WTC11 (cell line): ENCODE measurements at regions not wholly inside any gene's neighbourhood (a gene's known extent, or its start where the extent isn't known, plus 50 kb on each side); places are given as distances from the start of the nearest gene placed in this dataset.

Experiments used
- ATAC-seq: fragments of 200-7000 bp; cut with Tn5 transposase; 2 replicates; pipeline ENCODE4 v1.10.0; 2021; ENCODE audit warnings: mild to moderate bottlenecking, moderate library complexity
- CTCF ChIA-PET: fragments of 300-600 bp; sonication (Branson Sonifier 250); formaldehyde crosslinking; loops from one replicate; lab custom pipeline; 2021; ENCODE audit warnings: antibody characterized with exemption; lab: Charles Lee
- POLR2A ChIA-PET: fragments of 350-600 bp; sonication (Branson Sonifier 250); formaldehyde crosslinking; loops from one replicate; lab custom pipeline; 2021; ENCODE audit warnings: antibody characterized with exemption; lab: Charles Lee
- DNase-seq: peaks from one replicate; pipeline ENCODE4 v3.0.0; 2021; ENCODE audit warnings: low spot score
- H3K27ac Mint-ChIP-seq: 2 replicates; pipeline ENCODE4 v1.8.0; 2021; ENCODE audit warnings: mixed read lengths
- H3K27me3 Mint-ChIP-seq: 2 replicates; pipeline ENCODE4 v1.8.0; 2021; ENCODE audit warnings: low read depth, mild to moderate bottlenecking, moderate library complexity, mixed read lengths
- H3K36me3 Mint-ChIP-seq: 2 replicates; pipeline ENCODE4 v1.8.0; 2021; ENCODE audit warnings: mixed read lengths
- H3K4me1 Mint-ChIP-seq: 2 replicates; pipeline ENCODE4 v1.8.0; 2022; ENCODE audit warnings: mixed read lengths
- H3K4me3 Mint-ChIP-seq: 2 replicates; pipeline ENCODE4 v1.8.0; 2021; ENCODE audit warnings: mild to moderate bottlenecking, moderate library complexity, mixed read lengths
- H3K9me3 Mint-ChIP-seq: 2 replicates; pipeline ENCODE4 v1.8.0; 2021; ENCODE audit warnings: mixed read lengths
- AFF4 ChIP-seq: sonication (generic); formaldehyde crosslinking; IDR thresholded peaks from 2 replicates; pipeline ENCODE4 v1.8.1; 2023; ENCODE audit warnings: mild to moderate bottlenecking, missing genetic modification reagents, borderline replicate concordance
- CDX4 ChIP-seq: fragments of 250-450 bp; sonication (Bioruptor Pico); IDR thresholded peaks from 2 replicates; pipeline ENCODE4 v1.9.0; 2021; ENCODE audit warnings: moderate library complexity, mild to moderate bottlenecking, inconsistent platforms, borderline replicate concordance
- CTCF ChIP-seq: fragments of 200-600 bp; IDR thresholded peaks from 2 replicates; pipeline ENCODE4 v1.8.0; 2022; ENCODE audit warnings: antibody characterized with exemption
- E2F1 ChIP-seq: sonication (generic); formaldehyde crosslinking; IDR thresholded peaks from 2 replicates; pipeline ENCODE4 v1.8.0; 2022; ENCODE audit warnings: mild to moderate bottlenecking, missing genetic modification reagents
- ESRRA ChIP-seq: sonication (generic); formaldehyde crosslinking; IDR thresholded peaks from 2 replicates; pipeline ENCODE4 v1.8.1; 2022; ENCODE audit warnings: mild to moderate bottlenecking, missing genetic modification reagents, borderline replicate concordance
- JAZF1 ChIP-seq: fragments of 250-450 bp; sonication (Bioruptor Pico); IDR thresholded peaks from 2 replicates; pipeline ENCODE4 v1.9.0; 2021; ENCODE audit warnings: moderate library complexity, mild to moderate bottlenecking, inconsistent platforms
- MYBL2 ChIP-seq: sonication (generic); formaldehyde crosslinking; IDR thresholded peaks from 2 replicates; pipeline ENCODE4 v1.8.1; 2023; ENCODE audit warnings: mild to moderate bottlenecking, moderate library complexity, missing genetic modification reagents
- PRDM15 ChIP-seq: sonication (generic); formaldehyde crosslinking; IDR thresholded peaks from 2 replicates; pipeline ENCODE4 v1.8.0; 2022; ENCODE audit warnings: missing genetic modification reagents
- RORB ChIP-seq: fragments of 250-450 bp; sonication (Bioruptor Pico); IDR thresholded peaks from 2 replicates; pipeline ENCODE4 v1.9.0; 2021; ENCODE audit warnings: mild to moderate bottlenecking
- SOX15 ChIP-seq: fragments of 250-450 bp; sonication (Bioruptor Pico); IDR thresholded peaks from 2 replicates; pipeline ENCODE4 v1.9.0; 2021; ENCODE audit warnings: mild to moderate bottlenecking
- STAT6 ChIP-seq: sonication (generic); formaldehyde crosslinking; conservative IDR thresholded peaks from 2 replicates; pipeline ENCODE4 v1.8.1; 2023; ENCODE audit warnings: mild to moderate bottlenecking, low read depth, missing genetic modification reagents, moderate library complexity
- USF1 ChIP-seq: sonication (generic); formaldehyde crosslinking; IDR thresholded peaks from 2 replicates; pipeline ENCODE4 v1.8.0; 2022; ENCODE audit warnings: mild to moderate bottlenecking, missing genetic modification reagents
- ZNF263 ChIP-seq: sonication (generic); formaldehyde crosslinking; IDR thresholded peaks from 2 replicates; pipeline ENCODE4 v1.8.1; 2022; ENCODE audit warnings: low read depth, mild to moderate bottlenecking, moderate library complexity, missing genetic modification reagents
- ZNF512 ChIP-seq: sonication (generic); formaldehyde crosslinking; IDR thresholded peaks from 2 replicates; pipeline ENCODE4 v1.8.1; 2022; ENCODE audit warnings: missing genetic modification reagents, borderline replicate concordance

GRCh38 chr4:43331226-43332051 is 438.9 kb downstream of the GRXCR1 start:
- DNase-seq = no peak

More at GRCh38 chr4:43331226-43332051, 438.9 kb downstream of the GRXCR1 start:
- H3K4me3 Mint-ChIP-seq = no peak overlapping the region
- no peak overlapping the region for H3K27ac Mint-ChIP-seq
- POLR2A ChIA-PET = no interaction called here
- TF ChIP-seq CTCF (no peak), USF1 (no peak), PRDM15 (CRISPR knock-in tag) (no peak), MYBL2 (CRISPR knock-in tag) (no peak), ESRRA (CRISPR knock-in tag) (no peak), ZNF512 (CRISPR knock-in tag) (no peak), RORB (CRISPR knock-in tag) (no peak), E2F1 (CRISPR knock-in tag) (no peak), JAZF1 (CRISPR knock-in tag) (no peak), AFF4 (CRISPR knock-in tag) (no peak), SOX15 (CRISPR knock-in tag) (no peak), STAT6 (CRISPR knock-in tag) (no peak), ZNF263 (CRISPR knock-in tag) (no peak), CDX4 (CRISPR knock-in tag) (no peak)
- CTCF ChIA-PET = no interaction called here
- no peaks in the 10 kb centered on the region for H3K9me3 Mint-ChIP-seq
- H3K36me3 Mint-ChIP-seq = no peaks in the 10 kb centered on the region
- no peak for ATAC-seq
- no peaks in the 10 kb centered on the region for H3K4me1 Mint-ChIP-seq
- H3K27me3 Mint-ChIP-seq = no peaks in the 10 kb centered on the region
